ENCODE measurements at regions not wholly inside any gene's neighbourhood (a gene's known extent, or its start where the extent isn't known, plus 50 kb on each side); places are given as distances from the start of the nearest gene placed in this dataset.
"Not testable (repeated sequence)": the region's sequence is repeated elsewhere in the genome, so short reads cannot be mapped to it uniquely, and the experiment has no call there.

DNA sequence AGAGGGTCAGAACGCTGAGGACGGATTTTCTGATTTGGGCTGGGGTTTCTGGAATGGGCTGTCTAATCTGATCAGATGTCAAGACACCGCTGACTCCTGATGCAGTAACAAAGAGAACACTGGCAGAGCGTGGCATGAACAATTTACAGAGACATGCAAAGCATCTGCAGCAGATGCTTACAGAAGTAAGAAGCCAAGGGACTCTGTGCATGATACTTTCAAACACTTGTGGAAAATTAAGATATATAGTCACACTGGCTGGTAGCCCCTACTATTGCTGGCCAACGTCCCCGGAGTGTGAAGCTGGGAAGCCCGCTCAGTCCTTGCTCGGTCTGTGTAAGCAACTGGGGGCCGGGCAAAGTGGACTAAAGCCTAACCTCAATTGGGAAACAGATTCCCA lies 903.7 kb downstream of the BRD1 start:
- no peak for DNase-seq (ENCODE audit: low read depth, low spot score)

DNA sequence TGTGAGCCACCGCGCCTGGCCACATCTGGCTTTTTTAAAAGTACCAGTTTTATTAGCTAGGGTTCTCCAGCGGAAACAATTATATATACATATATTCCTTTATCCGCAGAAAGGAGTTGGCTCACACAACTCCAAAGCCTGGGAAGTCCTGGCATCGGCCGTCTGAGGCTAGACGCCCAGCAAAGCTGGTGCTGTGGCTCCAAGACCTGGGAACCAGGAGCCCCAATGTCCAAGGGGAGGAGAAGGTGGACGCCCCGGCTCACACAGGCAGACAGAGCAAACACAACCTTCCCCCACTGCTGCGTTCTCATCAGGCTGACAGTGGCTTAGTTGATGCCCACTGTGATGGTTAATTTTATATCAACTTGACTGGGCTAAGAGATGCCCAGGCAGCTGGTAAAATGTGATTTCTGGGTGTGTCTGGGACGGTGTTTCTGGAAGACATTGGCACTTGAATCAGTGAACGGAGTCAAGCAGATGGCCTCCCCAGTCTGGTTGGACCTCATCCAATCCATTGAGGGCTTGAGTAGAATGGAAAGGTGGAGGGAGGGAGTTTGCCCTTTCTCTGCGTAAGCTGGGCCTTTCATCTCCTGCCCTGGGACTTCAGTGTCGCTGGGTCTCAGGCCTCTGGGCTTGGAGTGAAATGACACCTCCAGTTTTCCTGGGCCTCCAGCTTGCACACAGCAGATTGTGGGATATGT lies 904.4 kb downstream of the BRD1 start:
- no peak for DNase-seq (ENCODE audit: low read depth, low spot score)

DNA sequence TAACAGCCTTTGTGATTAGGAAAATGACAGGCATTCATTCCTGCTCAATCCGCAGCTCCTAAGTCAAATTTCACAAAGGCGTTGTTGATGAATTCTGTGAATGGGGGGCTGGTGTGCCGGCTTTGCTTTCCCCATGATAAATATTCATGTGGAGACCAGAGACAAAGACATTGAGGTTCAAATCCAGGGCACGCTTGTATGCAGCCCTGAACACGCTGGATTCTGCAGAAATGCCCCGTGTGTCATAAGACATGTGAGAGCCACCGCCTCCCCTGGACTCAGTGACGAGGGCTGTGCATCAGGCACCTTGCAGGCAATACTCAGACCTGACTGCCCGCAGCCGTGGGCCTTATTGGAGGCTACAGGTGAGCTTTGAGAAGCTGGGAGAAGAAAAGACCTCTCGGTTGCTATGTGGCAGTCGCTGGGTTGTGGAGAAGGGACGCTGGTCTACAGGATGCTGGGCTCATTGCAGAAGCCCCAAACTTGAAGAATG lies 906.2 kb downstream of the BRD1 start:
- no peak for DNase-seq (ENCODE audit: low read depth, low spot score)

- no peak for DNase-seq (ENCODE audit: low read depth, low spot score)
Measured at GRCh38 chr22:48920776-48921241, 906.9 kb downstream of the BRD1 start.

DNA sequence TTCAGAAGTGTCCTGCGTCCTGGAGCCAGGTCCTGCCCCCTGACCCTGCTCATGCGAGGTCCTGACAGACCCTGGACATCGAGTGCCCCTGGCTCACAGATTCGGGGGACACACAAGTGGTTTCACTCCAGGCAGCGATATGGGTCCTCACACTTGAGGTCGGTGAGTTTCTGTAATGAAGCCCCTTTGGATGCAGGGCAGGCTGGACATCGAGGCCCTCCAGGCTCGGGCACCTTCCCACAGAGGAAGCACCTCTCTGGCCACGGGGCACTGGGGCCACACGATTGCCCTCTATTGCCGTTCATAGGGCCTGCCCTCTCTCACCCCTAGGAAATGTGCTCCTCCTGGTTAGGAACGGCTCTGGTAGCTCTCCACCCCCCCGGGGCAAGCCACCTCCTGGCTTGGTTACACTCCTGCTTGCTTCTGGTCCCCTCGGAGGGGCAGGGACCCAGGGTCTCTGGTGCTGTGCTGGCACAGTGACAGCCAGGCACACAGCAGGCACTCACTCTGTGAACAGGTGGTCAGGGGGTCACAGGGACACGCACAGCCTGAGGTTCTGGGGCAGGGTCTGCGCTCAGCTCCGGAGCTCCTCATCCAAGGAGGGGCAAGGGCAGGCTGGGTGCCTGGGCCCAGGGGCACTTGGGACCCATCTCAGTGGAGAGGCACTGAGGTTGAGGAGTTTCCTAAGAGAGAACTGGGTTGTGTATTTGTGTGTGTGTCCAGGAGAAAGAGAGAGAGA lies 907.7 kb downstream of the BRD1 start:
- DNase-seq (ENCODE audit: low read depth, low spot score): no peak

DNA sequence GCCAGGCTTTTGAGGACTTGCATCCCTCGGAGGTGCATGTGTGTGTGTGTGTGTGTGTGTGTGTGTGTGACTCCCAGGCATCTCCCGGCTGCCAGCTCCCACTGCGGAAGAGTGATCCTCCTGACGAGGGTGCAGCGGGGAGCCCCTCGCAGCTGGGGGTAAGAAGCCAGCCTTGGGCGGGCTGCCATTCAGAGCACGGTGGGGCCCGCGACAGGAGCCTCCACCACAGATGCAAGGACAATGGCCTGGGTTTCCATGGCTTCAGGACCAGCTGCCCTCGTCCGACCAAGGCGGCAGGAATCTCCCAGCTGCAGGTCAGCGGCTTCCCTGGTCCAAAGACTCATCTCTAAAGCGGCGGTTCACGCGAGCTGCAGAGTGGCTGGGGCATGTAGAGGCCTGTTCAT lies 908.5 kb downstream of the BRD1 start:
- DNase-seq (ENCODE audit: low read depth, low spot score): no peak

GRCh38 chr22:48918585-48919186 lies 909.0 kb downstream of the BRD1 start:
- no peak for DNase-seq (ENCODE audit: low read depth, low spot score)

- DNase-seq (ENCODE audit: low read depth, low spot score): not testable (repeated sequence)
Measured at GRCh38 chr22:48912356-48913066, 915.2 kb downstream of the BRD1 start.

- not testable (repeated sequence) for DNase-seq (ENCODE audit: low read depth, low spot score)
Measured at GRCh38 chr22:48911647-48912046, 916.0 kb downstream of the BRD1 start.

- not testable (repeated sequence) for DNase-seq (ENCODE audit: low read depth, low spot score)
Measured at GRCh38 chr22:48911067-48911466, 916.6 kb downstream of the BRD1 start.

GRCh38 chr22:48908547-48908946 lies 919.1 kb downstream of the BRD1 start:
- no peak for DNase-seq (ENCODE audit: low read depth, low spot score)

DNA sequence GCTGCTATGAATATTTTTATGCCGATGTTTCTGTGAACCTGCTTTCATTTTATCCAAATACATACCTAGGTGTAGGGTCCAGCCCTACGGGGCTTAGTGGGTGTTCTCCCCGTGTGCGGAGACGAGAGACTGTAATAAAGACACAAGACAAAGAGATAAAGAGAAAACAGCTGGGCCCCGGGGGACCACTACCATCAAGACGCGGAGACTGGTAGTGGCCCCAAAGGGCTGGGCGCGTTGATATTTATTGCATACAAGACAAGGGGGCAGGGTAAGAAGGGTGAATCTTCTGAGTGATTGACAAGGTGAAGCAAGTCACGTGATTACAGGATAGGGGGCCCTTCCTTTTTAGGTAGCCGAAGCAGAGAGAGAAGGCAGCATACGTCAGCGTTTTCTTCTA lies 920.1 kb downstream of the BRD1 start:
- no peak for DNase-seq (ENCODE audit: low read depth, low spot score)

DNA sequence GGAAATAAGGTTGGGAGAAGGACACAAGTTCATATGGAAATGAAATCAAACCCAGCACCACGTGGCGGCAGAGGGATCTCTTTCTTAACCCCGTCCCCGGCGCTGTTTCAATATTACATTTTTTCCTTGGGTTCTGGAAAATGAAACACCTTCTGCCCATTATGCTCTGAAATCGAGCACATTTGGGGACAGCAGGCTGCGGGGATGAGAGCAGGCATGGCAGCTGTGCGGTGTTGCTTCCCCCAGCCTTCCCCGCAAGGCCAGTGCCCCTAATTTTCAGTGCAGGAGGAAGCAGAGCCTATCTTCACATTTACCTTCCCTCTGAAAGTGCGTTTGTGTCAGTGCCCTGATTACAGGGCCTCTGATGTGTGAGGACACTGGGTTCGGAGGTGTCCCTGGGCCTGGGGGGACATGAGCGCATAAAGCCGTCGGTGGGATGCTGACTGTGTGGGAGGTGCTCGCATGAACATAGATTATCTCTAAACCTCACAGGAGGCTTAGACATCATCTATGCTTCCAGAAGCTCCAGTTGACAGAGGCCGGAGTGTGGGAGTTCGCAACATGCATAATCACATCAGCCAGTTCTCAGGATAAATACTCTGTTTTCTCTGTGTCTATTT lies 921.3 kb downstream of the BRD1 start:
- no peak for DNase-seq (ENCODE audit: low read depth, low spot score)

DNA sequence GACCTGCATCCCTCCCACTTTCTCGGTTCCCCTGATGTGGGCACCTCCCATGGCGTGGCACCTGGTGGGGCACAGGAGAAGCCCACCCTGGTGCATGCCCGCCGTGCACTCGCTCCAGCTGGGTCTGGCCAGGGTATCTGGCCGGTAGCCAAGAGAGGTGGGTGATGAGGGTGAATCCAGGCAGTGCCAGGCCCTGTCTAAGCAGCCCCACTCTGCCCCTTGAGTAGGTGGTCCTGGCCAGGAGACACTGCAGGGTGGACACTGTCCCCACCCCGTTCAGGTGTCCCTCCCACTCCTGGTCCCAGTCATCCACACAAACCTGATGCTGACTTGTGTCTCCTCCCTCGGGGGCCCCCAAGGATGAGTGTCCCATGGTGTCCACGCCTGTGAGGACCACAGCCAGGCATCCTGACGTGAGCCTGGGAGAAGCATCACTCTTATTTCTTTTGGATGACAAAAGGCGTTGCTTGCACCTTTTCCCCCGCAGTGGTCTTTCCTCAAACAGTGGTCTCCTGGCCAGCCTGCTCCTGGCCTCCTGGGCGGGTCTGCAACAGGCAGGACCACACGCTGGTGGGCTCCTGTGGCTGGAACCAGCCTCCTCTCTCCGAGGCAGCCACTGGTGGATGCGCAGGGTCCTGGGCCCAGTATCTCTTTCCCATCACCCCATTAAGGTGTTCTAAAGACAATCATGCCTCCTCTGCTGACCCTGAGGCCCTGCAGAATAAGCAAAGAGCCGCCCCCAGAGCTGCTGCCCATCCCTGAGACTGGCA lies 922.3 kb downstream of the BRD1 start:
- no peak for DNase-seq (ENCODE audit: low read depth, low spot score)

DNA sequence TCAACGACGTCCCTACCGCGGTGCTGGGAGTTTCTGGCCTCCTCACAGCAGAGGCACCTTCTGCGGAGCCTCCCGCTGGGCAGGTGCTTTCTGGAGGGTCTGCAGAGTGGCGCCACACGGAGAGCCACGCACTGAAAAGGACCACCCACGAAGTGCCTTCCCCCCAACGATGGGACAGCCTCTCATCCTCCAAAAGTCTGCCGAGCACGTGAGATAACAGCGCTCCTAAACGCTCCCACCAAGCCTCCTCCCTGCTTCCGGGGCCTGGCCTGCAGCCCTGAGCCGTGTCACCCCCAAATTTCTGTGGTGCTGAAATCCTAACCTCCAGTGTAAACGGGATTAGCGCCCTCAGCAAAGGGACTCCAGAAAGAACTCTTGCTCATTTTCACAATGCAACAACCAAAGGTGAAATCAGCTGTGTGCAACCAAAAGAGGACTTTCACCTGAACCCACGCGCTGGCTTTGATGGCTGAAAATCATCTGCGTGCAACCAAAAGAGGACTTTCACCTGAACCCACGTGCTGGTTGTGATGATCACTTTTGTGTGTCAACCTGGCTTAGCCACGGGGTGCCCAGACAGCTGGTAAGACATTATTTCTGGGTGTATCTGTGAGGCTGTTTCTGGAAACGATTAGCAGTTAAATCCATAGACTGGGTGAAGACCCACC lies 924.6 kb downstream of the BRD1 start:
- no peak for DNase-seq (ENCODE audit: low read depth, low spot score)

GRCh38 chr22:48902001-48902869 lies 925.4 kb downstream of the BRD1 start:
- no peak for DNase-seq (ENCODE audit: low read depth, low spot score)

DNA sequence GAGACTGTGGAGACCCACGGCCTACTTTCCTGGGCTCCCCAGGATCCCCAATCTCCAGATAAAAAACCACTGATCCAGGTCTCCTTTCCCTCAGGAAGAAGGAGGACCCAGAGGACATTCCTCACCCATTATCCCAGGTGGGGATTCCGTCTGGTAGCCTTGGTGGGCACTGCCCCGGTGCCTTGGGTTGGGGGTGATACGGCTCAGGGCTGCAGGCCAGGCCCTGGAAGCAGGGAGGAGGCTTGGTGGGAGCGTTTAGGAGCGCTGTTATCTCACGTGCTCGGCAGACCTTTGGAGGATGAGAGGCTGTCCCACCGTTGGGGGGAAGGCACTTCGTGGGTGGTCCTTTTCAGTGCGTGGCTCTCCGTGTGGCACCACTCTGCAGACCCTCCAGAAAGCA lies 926.3 kb downstream of the BRD1 start:
- no peak for DNase-seq (ENCODE audit: low read depth, low spot score)

DNA sequence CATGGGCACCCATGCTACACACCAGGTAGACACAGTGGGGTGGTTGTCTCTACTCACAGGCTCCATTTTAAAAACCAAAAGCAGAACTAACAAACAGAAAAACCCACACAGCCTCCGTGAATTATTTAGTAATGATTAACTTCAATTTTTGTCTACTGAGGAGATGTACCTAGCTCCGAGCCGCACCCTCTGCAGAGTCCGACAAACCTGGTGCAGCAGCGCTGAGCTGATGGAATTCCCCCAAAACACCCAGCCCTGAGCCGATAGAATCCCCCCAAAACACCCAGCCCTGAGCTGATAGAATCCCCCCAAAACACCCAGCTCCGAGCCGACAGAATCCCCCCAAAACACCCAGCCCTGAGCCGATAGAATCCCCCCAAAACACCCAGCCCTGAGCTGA lies 927.0 kb downstream of the BRD1 start:
- DNase-seq (ENCODE audit: low read depth, low spot score): no peak

DNA sequence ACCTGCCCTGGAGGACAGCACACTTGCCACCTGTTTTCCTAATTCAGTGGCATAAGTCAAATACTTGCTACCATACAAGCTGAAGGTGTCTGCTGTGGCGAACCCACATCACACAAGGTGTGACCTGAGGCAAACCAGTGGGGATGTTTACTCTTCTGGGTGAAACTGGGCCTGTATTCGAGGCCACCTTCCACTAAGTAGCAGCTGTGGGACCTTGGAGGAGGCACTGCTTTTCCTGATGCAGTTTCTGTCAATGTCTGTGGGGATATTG lies 927.4 kb downstream of the BRD1 start:
- DNase-seq (ENCODE audit: low read depth, low spot score): no peak
